Mesenchymal stem cell (in vitro differentiated cells and primary cell): ENCODE measurements at regions not wholly inside any gene's neighbourhood (a gene's known extent, or its start where the extent isn't known, plus 50 kb on each side); places are given as distances from the start of the nearest gene placed in this dataset.

Experiments used
- DNase-seq: peaks from one replicate; pipeline ENCODE4 v3.0.0-alpha.2; 2013
- H2AFZ ChIP-seq: one replicate; pipeline ENCODE4 v1.6.1; 2013; ENCODE audit warnings: low read depth, mild to moderate bottlenecking, control low read depth, inconsistent platforms, low read length, moderate library complexity
- H2AK5ac ChIP-seq: 2 replicates; pipeline ENCODE4 v1.6.1; 2013; ENCODE audit warnings: low read length, moderate library complexity, mild to moderate bottlenecking, inconsistent platforms; ENCODE audit not compliant: severe bottlenecking
- H2BK120ac ChIP-seq: one replicate; pipeline ENCODE4 v1.6.1; 2013; ENCODE audit warnings: low read depth, mild to moderate bottlenecking, inconsistent platforms, low read length, moderate library complexity
- H2BK12ac ChIP-seq, 2 experiments: one replicate each; pipeline ENCODE4 v1.6.1; 2013; ENCODE audit warnings: inconsistent platforms in 2 of 2, low read length in 2 of 2, mild to moderate bottlenecking in 2 of 2, moderate library complexity in 2 of 2, control low read depth in 1 of 2
- H2BK15ac ChIP-seq: one replicate; pipeline ENCODE4 v1.6.1; 2013; ENCODE audit warnings: mild to moderate bottlenecking, low read depth, inconsistent platforms; ENCODE audit not compliant: poor library complexity, severe bottlenecking
- H2BK5ac ChIP-seq: 2 replicates; pipeline ENCODE4 v1.6.1; 2013; ENCODE audit warnings: low read depth, mild to moderate bottlenecking, low read length, control low read depth, inconsistent platforms; ENCODE audit not compliant: poor library complexity, severe bottlenecking
- H3K14ac ChIP-seq, 2 experiments: one replicate each; pipeline ENCODE4 v1.6.1; 2013; ENCODE audit warnings: inconsistent platforms in 2 of 2, low read length in 2 of 2, control low read depth in 1 of 2, mild to moderate bottlenecking in 1 of 2, moderate library complexity in 1 of 2
- H3K18ac ChIP-seq, 2 experiments: one replicate each; pipeline ENCODE4 v1.6.1; 2013; ENCODE audit warnings: inconsistent platforms in 2 of 2, low read length in 2 of 2, control low read depth in 1 of 2, low read depth in 1 of 2, mild to moderate bottlenecking in 1 of 2
- H3K23ac ChIP-seq, 2 experiments: one replicate each; pipeline ENCODE4 v1.6.1; 2013; ENCODE audit warnings: inconsistent platforms in 2 of 2, low read length in 2 of 2, mild to moderate bottlenecking in 2 of 2, moderate library complexity in 2 of 2, control low read depth in 1 of 2
- H3K27ac ChIP-seq: 2 replicates; pipeline ENCODE4 v1.5.1; 2013; ENCODE audit warnings: mild to moderate bottlenecking, moderate library complexity, low read length, control low read depth, inconsistent platforms; ENCODE audit not compliant: poor library complexity, severe bottlenecking
- H3K27me3 ChIP-seq, 2 experiments: 2 replicates each; pipeline versions ENCODE4 v1.6.1 to v1.7.0; 2013; ENCODE audit warnings: low read length in 2 of 2, mild to moderate bottlenecking in 2 of 2, moderate library complexity in 2 of 2, control low read depth in 1 of 2, inconsistent platforms in 1 of 2; ENCODE audit not compliant: control insufficient read depth in 1 of 2, insufficient read depth in 1 of 2
- H3K36me3 ChIP-seq, 2 experiments: 2 replicates each; pipeline versions ENCODE4 v1.6.1 to v1.7.0; 2013; ENCODE audit warnings: low read length in 2 of 2, control low read depth in 1 of 2, inconsistent platforms in 1 of 2, low read depth in 1 of 2, mild to moderate bottlenecking in 1 of 2; ENCODE audit not compliant: insufficient read depth in 2 of 2, control insufficient read depth in 1 of 2
- H3K4ac ChIP-seq, 2 experiments: one replicate each; pipeline ENCODE4 v1.6.1; 2013; ENCODE audit warnings: inconsistent platforms in 2 of 2, low read length in 2 of 2, mild to moderate bottlenecking in 2 of 2, moderate library complexity in 2 of 2, control low read depth in 1 of 2, low read depth in 1 of 2
- H3K4me1 ChIP-seq: 2 replicates; pipeline ENCODE4 v1.6.1; 2013; ENCODE audit warnings: low read depth, low read length, control low read depth; ENCODE audit not compliant: control insufficient read depth, insufficient read depth
- H3K4me2 ChIP-seq: 2 replicates; pipeline ENCODE4 v1.6.1; 2013; ENCODE audit warnings: low read length, mild to moderate bottlenecking, inconsistent platforms; ENCODE audit not compliant: poor library complexity, severe bottlenecking
- H3K4me3 ChIP-seq, 2 experiments: 2 replicates each; pipeline versions ENCODE4 v1.5.1 to v1.7.0; 2013; ENCODE audit warnings: low read length in 2 of 2, mild to moderate bottlenecking in 2 of 2, control low read depth in 1 of 2, low read depth in 1 of 2; ENCODE audit not compliant: insufficient read depth in 1 of 2
- H3K79me1 ChIP-seq: replicated peaks from 2 replicates; pipeline ENCODE4 v1.6.1; 2013; ENCODE audit warnings: mild to moderate bottlenecking, control low read depth, low read length, inconsistent platforms; ENCODE audit not compliant: poor library complexity, severe bottlenecking
- H3K9ac ChIP-seq: 2 replicates; pipeline ENCODE4 v1.7.0; 2013; ENCODE audit warnings: mild to moderate bottlenecking, low read length, moderate library complexity
- H3K9me3 ChIP-seq: 2 replicates; pipeline ENCODE4 v1.7.0; 2013; ENCODE audit warnings: mild to moderate bottlenecking, low read length; ENCODE audit not compliant: control insufficient read depth
- H4K8ac ChIP-seq: one replicate; pipeline ENCODE4 v1.6.1; 2013; ENCODE audit warnings: inconsistent platforms, mild to moderate bottlenecking, low read length, moderate library complexity
- H4K91ac ChIP-seq: one replicate; pipeline ENCODE4 v1.6.1; 2013; ENCODE audit warnings: mild to moderate bottlenecking, low read length, inconsistent platforms
- WGBS: methylation state at CpG from one replicate; pipeline ENCODE4 v1.1.7; 2013; ENCODE audit warnings: mixed read lengths; 5-methylcytosine and 5-hydroxymethylcytosine counted together

- H3K4me2 ChIP-seq, result no peak overlapping the region
- no peak overlapping the region for H2BK12ac ChIP-seq
- 100% methylated on average over 1 of the region's 2 CpGs for WGBS
- no peak overlapping the region for H2BK15ac ChIP-seq
- H4K91ac ChIP-seq, result no peak overlapping the region
- no peak overlapping the region for H3K4ac ChIP-seq
- no peaks in the 10 kb centered on the region for H3K79me1 ChIP-seq
- no peak overlapping the region for H2BK5ac ChIP-seq
- no peaks in the 10 kb centered on the region for H3K27me3 ChIP-seq
- no peak overlapping the region for H3K9ac ChIP-seq
- no peak overlapping the region for H3K14ac ChIP-seq
- no peak overlapping the region for H2BK120ac ChIP-seq
- H2AK5ac ChIP-seq, result no peak overlapping the region
- H2AFZ ChIP-seq, result no peak overlapping the region
- no peak overlapping the region for H3K27ac ChIP-seq
- no peak overlapping the region for H3K4me3 ChIP-seq
- H4K8ac ChIP-seq, result no peak overlapping the region
- no peak for DNase-seq
- no peak overlapping the region for H3K23ac ChIP-seq
- H3K4me1 ChIP-seq, result no peaks in the 10 kb centered on the region
- no peak overlapping the region for H3K18ac ChIP-seq
- H3K36me3 ChIP-seq, result no peaks in the 10 kb centered on the region
- peaks cover 5% of the 10 kb centered on the region for H3K9me3 ChIP-seq
These were observed 678.4 kb upstream of the ZNF804A start for GRCh38 chr2:183919926-183920325.

- no peaks in the 10 kb centered on the region for H3K36me3 ChIP-seq
- DNase-seq, result no peak
- H3K27me3 ChIP-seq, result no peaks in the 10 kb centered on the region
- H3K23ac ChIP-seq, result no peak overlapping the region
- no CpG with 5 or more reads among the region's 1 CpG for WGBS
- H2BK5ac ChIP-seq, result no peak overlapping the region
- H4K91ac ChIP-seq, result no peak overlapping the region
- H3K9me3 ChIP-seq, result peaks cover 5% of the 10 kb centered on the region
- H4K8ac ChIP-seq, result no peak overlapping the region
- no peak overlapping the region for H3K4me2 ChIP-seq
- H3K9ac ChIP-seq, result no peak overlapping the region
- no peak overlapping the region for H3K18ac ChIP-seq
- peaks cover 2% of the 10 kb centered on the region for H3K4me1 ChIP-seq
- no peak overlapping the region for H2BK120ac ChIP-seq
- no peak overlapping the region for H3K4me3 ChIP-seq
- H2AK5ac ChIP-seq, result no peak overlapping the region
- no peaks in the 10 kb centered on the region for H3K79me1 ChIP-seq
- H2BK12ac ChIP-seq, result no peak overlapping the region
- H3K14ac ChIP-seq, result no peak overlapping the region
- no peak overlapping the region for H3K4ac ChIP-seq
- no peak overlapping the region for H3K27ac ChIP-seq
- H2BK15ac ChIP-seq, result no peak overlapping the region
- no peak overlapping the region for H2AFZ ChIP-seq
These were observed 673.0 kb upstream of the ZNF804A start for GRCh38 chr2:183925281-183925680.

GRCh38 chr2:183926433-183926832 is 671.9 kb upstream of the ZNF804A start:
- Histone ChIP-seq H2BK120ac (no peak overlapping the region), H3K14ac (no peak overlapping the region), H3K9ac (no peak overlapping the region), H3K27me3 (no peaks in the 10 kb centered on the region), H3K18ac (no peak overlapping the region), H4K8ac (no peak overlapping the region), H2BK12ac (no peak overlapping the region), H3K4me2 (no peak overlapping the region), H3K9me3 (peaks cover 4% of the 10 kb centered on the region), H2AK5ac (no peak overlapping the region), H3K36me3 (no peaks in the 10 kb centered on the region), H2BK5ac (no peak overlapping the region), H3K4ac (no peak overlapping the region), H3K79me1 (no peaks in the 10 kb centered on the region), H3K4me1 (peaks cover 2% of the 10 kb centered on the region), H3K23ac (no peak overlapping the region), H2BK15ac (no peak overlapping the region), H3K4me3 (no peak overlapping the region), H2AFZ (no peak overlapping the region), H4K91ac (no peak overlapping the region), H3K27ac (no peak overlapping the region)
- DNase-seq, result no peak
- WGBS, result 83% methylated on average over 1 of the region's 1 CpG

GRCh38 chr2:183927406-183928325 is 670.7 kb upstream of the ZNF804A start:
- Histone ChIP-seq H2BK5ac (no peak overlapping the region), H3K4me2 (no peak overlapping the region)
- WGBS, result 59% methylated on average over 4 of the region's 4 CpGs

More at GRCh38 chr2:183927406-183928325, 670.7 kb upstream of the ZNF804A start:
- H2BK120ac ChIP-seq, result no peak overlapping the region
- H4K91ac ChIP-seq, result peak overlapping the region; percentile 75
- peak overlapping the region in 1 of 2 experiments; percentile 79 for H3K18ac ChIP-seq
- H3K14ac ChIP-seq, result no peak overlapping the region
- H2AFZ ChIP-seq, result peak overlapping the region; percentile 46
- H3K23ac ChIP-seq, result no peak overlapping the region
- no peak overlapping the region for H2BK12ac ChIP-seq
- H3K36me3 ChIP-seq, result no peaks in the 10 kb centered on the region
- no peak overlapping the region for H3K9ac ChIP-seq
- peak overlapping the region; percentile 89 for H3K27ac ChIP-seq
- H2BK15ac ChIP-seq, result no peak overlapping the region
- no peak overlapping the region for H3K4ac ChIP-seq
- H3K79me1 ChIP-seq, result no peaks in the 10 kb centered on the region
- H2AK5ac ChIP-seq, result no peak overlapping the region
- no peak overlapping the region for H3K4me3 ChIP-seq
- no peaks in the 10 kb centered on the region for H3K27me3 ChIP-seq
- H3K4me1 ChIP-seq, result peaks cover 2% of the 10 kb centered on the region
- no peaks in the 10 kb centered on the region for H3K9me3 ChIP-seq
- DNase-seq, result peak; percentile 88
- H4K8ac ChIP-seq, result no peak overlapping the region
